ENCODE measurements at regions not wholly inside any gene's neighbourhood (a gene's known extent, or its start where the extent isn't known, plus 50 kb on each side); places are given as distances from the start of the nearest gene placed in this dataset.

GRCh38 chr15:53072077-53072476 is 281.9 kb upstream of the ONECUT1 start:
- TF ChIP-seq EZH2 (IDR thresholded peaks at IDR 0.05; ENCODE audit: borderline replicate concordance), result no peak
- TF ChIP-seq CTCF (IDR thresholded peaks at IDR 0.05; ENCODE audit: poor library complexity), result no peak
